K562 (cell line): ENCODE measurements at regions not wholly inside any gene's neighbourhood (a gene's known extent, or its start where the extent isn't known, plus 50 kb on each side); places are given as distances from the start of the nearest gene placed in this dataset.

ENCODE experiments used
- ATAC-seq: fragments of 200-7000 bp; cut with Tn5 transposase; 3 replicates; pipeline ENCODE4 v1.9.1; 2020; ENCODE audit warnings: moderate library complexity
- BruUV-seq: library from RNA; stranded (reverse); fragments of 400-500 nt; replicated peaks from 2 replicates; lab custom pipeline; 2021; lab: Mats Ljungman, UMichigan
- CTCF ChIA-PET: fragments of 300-600 bp; formaldehyde crosslinking; extraction: SDS; loops from one replicate; lab custom pipeline; 2021; ENCODE audit warnings: low intra/inter-chr PET ratio; lab: Yijun Ruan, JAX
- POLR2A ChIA-PET: fragments of 300-600, 350-650 bp; sonication (Branson Sonifier 250); formaldehyde crosslinking; extraction: SDS; loops from one replicate; lab custom pipeline; 2021; ENCODE audit warnings: antibody characterized with exemption, inconsistent platforms; lab: Yijun Ruan, JAX
- DNase-seq, 4 experiments: peaks; one replicate each; pipeline versions ENCODE4 v3.0.0 to v3.0.0-alpha.2; 2011 to 2018; ENCODE audit warnings: low spot score in 3 of 4, mixed read lengths in 3 of 4; ENCODE audit errors: extremely low read depth in 1 of 4
- FAIRE-seq: peaks from 2 replicates; lab custom pipeline; 2011; peaks lifted over from hg19 to GRCh38; lab: Jason Lieb, UNC
- H2AFZ ChIP-seq: 2 replicates; pipeline ENCODE4 v1.6.0; 2011; ENCODE audit warnings: low read depth, low read length, control low read depth, inconsistent platforms
- H3K27ac ChIP-seq: fragments of 200-600 bp; 3 replicates; pipeline ENCODE4 v1.8.0; 2011; ENCODE audit warnings: low read depth, mild to moderate bottlenecking, control low read depth, inconsistent platforms, low read length, moderate library complexity, mixed read lengths; ENCODE audit errors: extremely low read depth
- H3K27me3 ChIP-seq, 2 experiments: fragments of 300-600 bp in 1 of 2; 2 replicates in 1 of 2; 3 replicates in 1 of 2; pipeline versions ENCODE4 v1.6.0 to v1.8.0; 2011; ENCODE audit warnings: inconsistent platforms in 2 of 2, low read length in 2 of 2, mild to moderate bottlenecking in 1 of 2, mixed read lengths in 1 of 2, moderate library complexity in 1 of 2; ENCODE audit not compliant: control insufficient read depth in 2 of 2, insufficient read depth in 2 of 2
- H3K36me3 ChIP-seq: fragments of 300-600 bp; 3 replicates; pipeline ENCODE4 v1.8.0; 2011; ENCODE audit warnings: mild to moderate bottlenecking, low read length, inconsistent platforms; ENCODE audit not compliant: control insufficient read depth, insufficient read depth
- H3K4me1 ChIP-seq, 2 experiments: fragments of 200-600 bp in 1 of 2; replicated peaks in 1 of 2; 2 replicates in 1 of 2; 3 replicates in 1 of 2; pipeline versions ENCODE4 v1.5.1 to v1.8.0; 2011; ENCODE audit warnings: inconsistent platforms in 2 of 2, low read length in 2 of 2, mild to moderate bottlenecking in 1 of 2, mixed read lengths in 1 of 2, moderate library complexity in 1 of 2; ENCODE audit not compliant: control insufficient read depth in 2 of 2, insufficient read depth in 2 of 2
- H3K4me2 ChIP-seq: 2 replicates; pipeline ENCODE4 v1.6.1; 2011; ENCODE audit warnings: low read length, control low read depth, inconsistent platforms, mixed read lengths; ENCODE audit not compliant: insufficient read depth
- H3K4me3 ChIP-seq: fragments of 200-600 bp; sonication (generic), shearing (Covaris generic); 2 replicates; pipeline ENCODE4 v1.5.1; 2016; ENCODE audit warnings: control low read depth, inconsistent platforms
- H3K79me2 ChIP-seq: fragments of 200-600 bp; 3 replicates; pipeline ENCODE4 v1.8.0; 2011; ENCODE audit warnings: low read length, inconsistent platforms; ENCODE audit not compliant: control insufficient read depth, insufficient read depth
- H3K9ac ChIP-seq, 2 experiments: 2 replicates each; pipeline versions ENCODE4 v1.6.0 to v1.6.1; 2011; ENCODE audit warnings: low read depth in 2 of 2, low read length in 2 of 2, control low read depth in 1 of 2, inconsistent platforms in 1 of 2, mild to moderate bottlenecking in 1 of 2, mixed read lengths in 1 of 2; ENCODE audit not compliant: insufficient read depth in 1 of 2
- H3K9me1 ChIP-seq: one replicate; pipeline ENCODE4 v1.6.0; 2011; ENCODE audit warnings: inconsistent platforms, mild to moderate bottlenecking, low read length, moderate library complexity; ENCODE audit not compliant: control insufficient read depth, insufficient read depth
- H3K9me3 ChIP-seq: replicated peaks from 2 replicates; pipeline ENCODE4 v1.5.1; 2011; ENCODE audit warnings: low read depth, low read length, inconsistent platforms; ENCODE audit not compliant: control insufficient read depth, insufficient read depth
- H4K20me1 ChIP-seq: replicated peaks from 2 replicates; pipeline ENCODE4 v1.6.1; 2011; ENCODE audit warnings: low read length, inconsistent platforms, mixed read lengths; ENCODE audit not compliant: control insufficient read depth, insufficient read depth
- ATF1 ChIP-seq, 2 experiments: fragments of 450-650 bp in 1 of 2; IDR thresholded peaks; 2 replicates each; pipeline ENCODE4 v1.6.1; 2016; ENCODE audit warnings: missing compliant biosample characterization in 1 of 2, missing genetic modification characterization in 1 of 2
- KHSRP ChIP-seq: fragments of 450-650 bp; IDR thresholded peaks from 2 replicates; pipeline ENCODE4 v1.6.1; 2017
- KLF6 ChIP-seq: fragments of 250-450 bp; sonication (Bioruptor Pico); IDR thresholded peaks from 2 replicates; pipeline ENCODE4 v1.4.0; 2020; ENCODE audit warnings: mild to moderate bottlenecking, moderate library complexity, borderline replicate concordance
- MAFG ChIP-seq: fragments of 450-650 bp; conservative IDR thresholded peaks from 2 replicates; pipeline ENCODE4 v1.6.1; 2016; ENCODE audit warnings: missing genetic modification characterization, missing compliant biosample characterization
- SRSF9 ChIP-seq: fragments of 200-400 bp; formaldehyde crosslinking; IDR thresholded peaks from 2 replicates; pipeline ENCODE4 v1.6.1; 2017; ENCODE audit warnings: low read depth, low read length, borderline replicate concordance
- ZBTB17 ChIP-seq: fragments of 450-650 bp; formaldehyde crosslinking; IDR thresholded peaks from 2 replicates; pipeline ENCODE4 v1.4.0; 2020; ENCODE audit warnings: mild to moderate bottlenecking
- WGBS: fragments of 100-300 bp; shearing (Covaris generic); methylation state at CpG from one replicate; pipeline ENCODE4 v1.1.6; 2016; ENCODE audit warnings: low coverage, mixed read lengths; ENCODE audit not compliant: insufficient coverage; ENCODE audit errors: missing lambda C conversion rate; 5-methylcytosine and 5-hydroxymethylcytosine counted together
- in situ Hi-C: fragments of 300-500 bp; cut with MboI; formaldehyde crosslinking; loops from 4 replicates; pipeline ENCODE4 v1.15.0; 2018; ENCODE audit warnings: inconsistent platforms, mixed read lengths
- intact Hi-C: fragments of 100-400 bp; cut with micrococcal nuclease; formaldehyde crosslinking; loops from 2 replicates; pipeline ENCODE4 v1.14.2; 2022
- TF ChIP-seq, protein P1 (sequence below): fragments of 250-450 bp; sonication (Bioruptor Pico); IDR thresholded peaks from 2 replicates; pipeline ENCODE4 v1.5.0; 2021; ENCODE audit warnings: mild to moderate bottlenecking, moderate library complexity
- TF ChIP-seq, protein P2 (sequence below), 2 experiments: fragments of 150-350 bp in 1 of 2; IDR thresholded peaks; 2 replicates each; pipeline ENCODE4 v1.6.1; 2012 to 2016; ENCODE audit warnings: low read depth in 2 of 2, low read length in 2 of 2, mild to moderate bottlenecking in 1 of 2, moderate library complexity in 1 of 2
- TF ChIP-seq, protein P3 (sequence below): fragments of 250-450 bp; sonication (Bioruptor Pico); IDR thresholded peaks from 2 replicates; pipeline ENCODE4 v1.4.0; 2020

DNA sequence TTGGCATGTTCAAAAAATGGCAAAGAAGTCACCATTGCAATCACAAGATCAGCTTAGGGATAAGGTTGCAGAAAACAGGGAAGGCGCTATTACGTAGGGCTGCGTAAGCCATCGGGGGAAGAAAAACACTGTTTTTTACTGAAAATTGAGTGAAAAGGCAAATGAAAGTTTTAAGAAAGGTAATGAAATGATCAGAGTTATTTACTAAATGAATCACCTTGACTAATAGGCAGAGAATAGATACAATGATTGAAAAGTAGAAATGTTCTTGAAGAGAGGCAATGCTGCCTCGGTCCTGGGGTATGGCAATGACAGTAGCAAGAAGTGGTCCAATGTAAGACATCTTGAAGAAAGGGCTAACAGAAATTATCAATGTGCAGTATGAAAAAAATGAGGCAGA, 1227.8 kb upstream of the ZEB2 start:
- Histone ChIP-seq H3K27me3 (no peaks in the 10 kb centered on the region), H3K27ac (no peak overlapping the region), H4K20me1 (no peaks in the 10 kb centered on the region), H3K9me3 (no peaks in the 10 kb centered on the region), H3K9ac (no peak overlapping the region), H3K4me3 (no peak overlapping the region), H3K9me1 (no peaks in the 10 kb centered on the region), H2AFZ (no peak overlapping the region), H3K79me2 (no peaks in the 10 kb centered on the region), H3K36me3 (no peaks in the 10 kb centered on the region), H3K4me1 (peaks cover 17 to 50% of the 10 kb centered on the region in 2 experiments), H3K4me2 (no peak overlapping the region)
- WGBS = 93% methylated on average over 5 of the region's 5 CpGs
- ATAC-seq (no peak), FAIRE-seq (no peak), DNase-seq (no peak)
- ChIA-PET POLR2A (no interaction called here), CTCF (no interaction called here)
- no TSS peak for BruUV-seq
- TF ChIP-seq KLF6 (CRISPR knock-in tag) (no peak), ATF1 (CRISPR knock-in tag; IDR thresholded peaks at IDR 0.05) (no peak), ATF1 (tag; IDR thresholded peaks at IDR 0.05) (no peak), SRSF9 (no peak), MAFG (tag) (no peak), ZBTB17 (CRISPR knock-in tag) (no peak), KHSRP (no peak)
- TF ChIP-seq, protein P1, sequence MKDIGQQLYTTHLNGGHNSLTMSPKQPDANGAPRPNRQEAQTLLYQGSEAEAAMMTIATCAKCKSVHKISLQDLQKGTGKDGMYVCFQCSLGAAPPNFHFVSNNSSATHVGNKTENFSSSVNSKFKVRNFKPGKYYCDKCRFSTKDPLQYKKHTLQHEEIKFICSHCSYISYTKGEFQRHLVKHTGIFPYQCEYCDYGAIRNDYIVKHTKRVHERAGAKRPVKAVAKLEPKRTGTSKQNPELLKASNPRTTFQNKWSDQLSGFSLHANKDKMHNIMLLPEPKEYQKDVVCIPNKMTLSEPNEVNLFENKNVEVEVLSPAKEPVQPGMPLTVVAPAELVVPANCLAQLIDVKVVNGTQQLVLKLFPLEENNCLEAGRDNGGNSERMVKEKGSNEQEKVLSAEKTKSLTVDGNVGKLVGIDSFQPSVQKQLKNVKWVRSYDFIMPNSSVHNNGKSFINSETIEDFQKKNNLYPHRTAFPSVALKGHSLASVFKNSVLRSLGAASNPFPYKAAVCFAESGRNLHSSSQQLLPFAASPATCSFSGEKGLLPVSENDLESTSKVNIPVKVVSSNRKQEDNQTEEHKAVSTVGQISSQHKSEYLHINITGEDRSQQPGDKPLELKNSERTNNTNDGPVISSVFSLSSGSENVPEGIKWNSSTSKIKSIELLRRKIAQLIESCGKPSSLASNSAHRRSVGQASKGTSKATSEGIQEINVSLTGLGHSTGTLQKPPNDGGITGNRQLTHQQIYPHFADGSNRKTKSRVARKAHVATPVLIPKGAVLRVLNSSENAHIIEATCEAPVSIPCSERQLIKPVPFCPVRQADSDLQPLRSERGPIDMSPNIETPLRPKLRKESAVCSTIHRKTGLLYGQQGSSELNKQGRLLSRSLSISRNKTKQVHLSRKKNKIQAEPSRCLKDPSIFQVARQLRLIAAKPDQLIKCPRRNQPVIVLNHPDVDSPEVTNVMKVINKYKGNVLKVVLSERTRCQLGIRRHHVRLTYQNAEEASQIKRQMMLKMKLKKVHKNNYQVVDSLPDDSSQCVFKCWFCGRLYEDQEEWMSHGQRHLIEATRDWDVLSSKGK (CRISPR knock-in tag) = no peak
- TF ChIP-seq, protein P2, sequence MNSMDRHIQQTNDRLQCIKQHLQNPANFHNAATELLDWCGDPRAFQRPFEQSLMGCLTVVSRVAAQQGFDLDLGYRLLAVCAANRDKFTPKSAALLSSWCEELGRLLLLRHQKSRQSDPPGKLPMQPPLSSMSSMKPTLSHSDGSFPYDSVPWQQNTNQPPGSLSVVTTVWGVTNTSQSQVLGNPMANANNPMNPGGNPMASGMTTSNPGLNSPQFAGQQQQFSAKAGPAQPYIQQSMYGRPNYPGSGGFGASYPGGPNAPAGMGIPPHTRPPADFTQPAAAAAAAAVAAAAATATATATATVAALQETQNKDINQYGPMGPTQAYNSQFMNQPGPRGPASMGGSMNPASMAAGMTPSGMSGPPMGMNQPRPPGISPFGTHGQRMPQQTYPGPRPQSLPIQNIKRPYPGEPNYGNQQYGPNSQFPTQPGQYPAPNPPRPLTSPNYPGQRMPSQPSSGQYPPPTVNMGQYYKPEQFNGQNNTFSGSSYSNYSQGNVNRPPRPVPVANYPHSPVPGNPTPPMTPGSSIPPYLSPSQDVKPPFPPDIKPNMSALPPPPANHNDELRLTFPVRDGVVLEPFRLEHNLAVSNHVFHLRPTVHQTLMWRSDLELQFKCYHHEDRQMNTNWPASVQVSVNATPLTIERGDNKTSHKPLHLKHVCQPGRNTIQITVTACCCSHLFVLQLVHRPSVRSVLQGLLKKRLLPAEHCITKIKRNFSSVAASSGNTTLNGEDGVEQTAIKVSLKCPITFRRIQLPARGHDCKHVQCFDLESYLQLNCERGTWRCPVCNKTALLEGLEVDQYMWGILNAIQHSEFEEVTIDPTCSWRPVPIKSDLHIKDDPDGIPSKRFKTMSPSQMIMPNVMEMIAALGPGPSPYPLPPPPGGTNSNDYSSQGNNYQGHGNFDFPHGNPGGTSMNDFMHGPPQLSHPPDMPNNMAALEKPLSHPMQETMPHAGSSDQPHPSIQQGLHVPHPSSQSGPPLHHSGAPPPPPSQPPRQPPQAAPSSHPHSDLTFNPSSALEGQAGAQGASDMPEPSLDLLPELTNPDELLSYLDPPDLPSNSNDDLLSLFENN (IDR thresholded peaks at IDR 0.05; ENCODE audit: low read depth in 2 of 2, low read length in 2 of 2) = no peak
- TF ChIP-seq, protein P3, sequence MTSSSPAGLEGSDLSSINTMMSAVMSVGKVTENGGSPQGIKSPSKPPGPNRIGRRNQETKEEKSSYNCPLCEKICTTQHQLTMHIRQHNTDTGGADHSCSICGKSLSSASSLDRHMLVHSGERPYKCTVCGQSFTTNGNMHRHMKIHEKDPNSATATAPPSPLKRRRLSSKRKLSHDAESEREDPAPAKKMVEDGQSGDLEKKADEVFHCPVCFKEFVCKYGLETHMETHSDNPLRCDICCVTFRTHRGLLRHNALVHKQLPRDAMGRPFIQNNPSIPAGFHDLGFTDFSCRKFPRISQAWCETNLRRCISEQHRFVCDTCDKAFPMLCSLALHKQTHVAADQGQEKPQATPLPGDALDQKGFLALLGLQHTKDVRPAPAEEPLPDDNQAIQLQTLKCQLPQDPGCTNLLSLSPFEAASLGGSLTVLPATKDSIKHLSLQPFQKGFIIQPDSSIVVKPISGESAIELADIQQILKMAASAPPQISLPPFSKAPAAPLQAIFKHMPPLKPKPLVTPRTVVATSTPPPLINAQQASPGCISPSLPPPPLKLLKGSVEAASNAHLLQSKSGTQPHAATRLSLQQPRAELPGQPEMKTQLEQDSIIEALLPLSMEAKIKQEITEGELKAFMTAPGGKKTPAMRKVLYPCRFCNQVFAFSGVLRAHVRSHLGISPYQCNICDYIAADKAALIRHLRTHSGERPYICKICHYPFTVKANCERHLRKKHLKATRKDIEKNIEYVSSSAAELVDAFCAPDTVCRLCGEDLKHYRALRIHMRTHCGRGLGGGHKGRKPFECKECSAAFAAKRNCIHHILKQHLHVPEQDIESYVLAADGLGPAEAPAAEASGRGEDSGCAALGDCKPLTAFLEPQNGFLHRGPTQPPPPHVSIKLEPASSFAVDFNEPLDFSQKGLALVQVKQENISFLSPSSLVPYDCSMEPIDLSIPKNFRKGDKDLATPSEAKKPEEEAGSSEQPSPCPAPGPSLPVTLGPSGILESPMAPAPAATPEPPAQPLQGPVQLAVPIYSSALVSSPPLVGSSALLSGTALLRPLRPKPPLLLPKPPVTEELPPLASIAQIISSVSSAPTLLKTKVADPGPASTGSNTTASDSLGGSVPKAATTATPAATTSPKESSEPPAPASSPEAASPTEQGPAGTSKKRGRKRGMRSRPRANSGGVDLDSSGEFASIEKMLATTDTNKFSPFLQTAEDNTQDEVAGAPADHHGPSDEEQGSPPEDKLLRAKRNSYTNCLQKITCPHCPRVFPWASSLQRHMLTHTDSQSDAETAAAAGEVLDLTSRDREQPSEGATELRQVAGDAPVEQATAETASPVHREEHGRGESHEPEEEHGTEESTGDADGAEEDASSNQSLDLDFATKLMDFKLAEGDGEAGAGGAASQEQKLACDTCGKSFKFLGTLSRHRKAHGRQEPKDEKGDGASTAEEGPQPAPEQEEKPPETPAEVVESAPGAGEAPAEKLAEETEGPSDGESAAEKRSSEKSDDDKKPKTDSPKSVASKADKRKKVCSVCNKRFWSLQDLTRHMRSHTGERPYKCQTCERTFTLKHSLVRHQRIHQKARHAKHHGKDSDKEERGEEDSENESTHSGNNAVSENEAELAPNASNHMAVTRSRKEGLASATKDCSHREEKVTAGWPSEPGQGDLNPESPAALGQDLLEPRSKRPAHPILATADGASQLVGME (CRISPR knock-in tag) = no peak
- intact Hi-C loops (no loop called here), in situ Hi-C loops (loop anchor here (5.0 kb wide), 1 partner anchor 75 kb away; no protein-coding TSS in a partner anchor)
